ENCODE measurements at regions not wholly inside any gene's neighbourhood (a gene's known extent, or its start where the extent isn't known, plus 50 kb on each side); places are given as distances from the start of the nearest gene placed in this dataset.

DNA sequence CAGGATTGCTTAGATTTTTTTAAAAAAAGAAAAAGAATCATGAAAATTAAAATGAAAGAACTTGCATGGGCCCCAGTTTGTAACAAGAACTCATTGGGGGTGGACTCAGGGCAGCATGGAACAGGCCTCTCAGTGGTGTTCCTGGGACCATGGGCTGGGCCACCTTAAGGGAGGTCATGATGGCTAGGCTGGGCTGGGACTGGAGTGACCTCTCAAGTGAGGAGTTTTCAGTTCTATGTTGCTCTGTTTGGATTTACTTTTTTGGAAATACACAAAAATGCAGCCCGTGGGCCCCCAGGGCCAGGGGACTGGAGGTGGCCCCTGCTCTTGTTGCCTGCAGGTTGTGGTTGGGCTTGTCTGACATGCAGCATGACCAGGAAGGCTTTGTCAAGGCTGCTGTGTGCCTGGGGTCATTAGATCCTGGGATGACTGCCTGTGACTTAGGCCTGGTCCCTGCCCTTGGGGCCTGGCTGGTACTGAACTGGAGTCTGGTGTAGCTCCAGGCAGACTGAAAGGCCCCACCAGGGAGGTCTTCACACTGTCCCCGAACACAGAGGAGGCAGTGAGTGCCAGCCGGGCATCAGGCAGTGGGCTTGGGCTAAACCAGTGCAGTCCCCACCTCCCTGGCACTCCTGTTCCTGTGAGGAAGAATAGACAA is 115.6 kb downstream of the GLI2 start:
- H3K9ac ChIP-seq (ENCODE audit: low read length) = no peak overlapping the region
- H3K27ac Mint-ChIP-seq = no peak overlapping the region

DNA sequence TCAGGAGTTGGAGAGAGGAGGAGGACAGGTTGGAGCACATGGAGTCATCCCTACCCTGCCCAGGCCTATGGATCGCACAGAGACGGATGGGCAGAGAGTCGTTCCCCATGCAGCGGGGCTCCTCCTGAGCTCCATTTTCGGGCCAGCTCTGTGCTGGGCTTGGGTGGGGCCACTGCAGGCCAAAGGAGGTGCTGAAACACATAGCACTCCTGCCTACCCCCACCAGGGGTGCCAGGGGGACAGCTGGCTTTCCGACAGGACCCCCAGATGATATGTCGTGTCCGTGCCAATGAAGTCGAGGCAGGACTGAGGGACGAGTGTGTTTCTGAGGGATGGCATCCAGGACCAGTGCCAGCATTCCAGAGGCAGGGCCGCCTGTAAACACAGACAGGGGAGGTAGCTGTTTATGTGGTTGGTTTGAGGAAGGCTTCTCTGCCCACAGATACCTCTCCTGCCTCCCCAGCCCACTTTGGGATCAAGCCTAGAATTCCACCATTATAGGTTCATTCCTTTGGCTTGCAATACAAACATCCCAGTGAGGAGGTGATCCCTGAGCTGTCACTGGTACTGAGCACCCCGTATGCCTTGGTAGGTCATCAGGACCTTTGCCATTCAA is 116.6 kb downstream of the GLI2 start:
- no peak overlapping the region for H3K27ac Mint-ChIP-seq
- H3K9me3 Mint-ChIP-seq (ENCODE audit: insufficient read depth) = peaks cover 8% of the 10 kb centered on the region
- Histone ChIP-seq H3K4me1 (ENCODE audit: control insufficient read depth in 2 of 2, insufficient read depth in 2 of 2, low read length in 2 of 2) (no peaks in the 10 kb centered on the region), H4K20me1 (ENCODE audit: control insufficient read depth, insufficient read depth, low read length, poor library complexity, severe bottlenecking) (no peaks in the 10 kb centered on the region), H3K27me3 (replicated peaks in 1 of 4; ENCODE audit: control extremely low read depth in 1 of 4, control insufficient read depth in 3 of 4, insufficient read depth in 4 of 4, low read length in 3 of 4) (no peaks in the 10 kb centered on the region), H3K9ac (ENCODE audit: low read length) (no peak overlapping the region), H3K4me3 (ENCODE audit: control extremely low read depth in 1 of 5, extremely low read depth in 1 of 5, insufficient read depth in 1 of 5, low read depth in 2 of 5, low read length in 4 of 5) (no peak overlapping the region), H3K79me2 (ENCODE audit: control insufficient read depth, insufficient read depth, low read length) (no peaks in the 10 kb centered on the region), H3K36me3 (replicated peaks in 1 of 2; ENCODE audit: control extremely low read depth in 1 of 2, control insufficient read depth in 1 of 2, extremely low read depth in 1 of 2, insufficient read depth in 2 of 2, low read length in 1 of 2) (no peaks in the 10 kb centered on the region), H3K4me2 (replicated peaks; ENCODE audit: low read depth, low read length, poor library complexity, severe bottlenecking) (no peak overlapping the region), H2AFZ (ENCODE audit: insufficient read depth, low read depth, low read length, poor library complexity, severe bottlenecking) (no peak overlapping the region), H3K9me3 (ENCODE audit: control extremely low read depth in 1 of 3, control insufficient read depth in 2 of 3, insufficient read depth in 1 of 3, low read length in 2 of 3) (peaks cover 0 to 20% (median 7%) of the 10 kb centered on the region in 3 donors), H3K27ac (ENCODE audit: low read length in 2 of 2) (no peak overlapping the region)
- DNase-seq = no peak
- H3K4me3 Mint-ChIP-seq = no peak overlapping the region
- ChIA-PET CTCF (no interaction called here), POLR2A (no interaction called here)
- H3K4me1 Mint-ChIP-seq = no peaks in the 10 kb centered on the region
- no peaks in the 10 kb centered on the region for H3K27me3 Mint-ChIP-seq
- intact Hi-C loops (cut with micrococcal nuclease) = no loop called here
- TF ChIP-seq, protein P1, sequence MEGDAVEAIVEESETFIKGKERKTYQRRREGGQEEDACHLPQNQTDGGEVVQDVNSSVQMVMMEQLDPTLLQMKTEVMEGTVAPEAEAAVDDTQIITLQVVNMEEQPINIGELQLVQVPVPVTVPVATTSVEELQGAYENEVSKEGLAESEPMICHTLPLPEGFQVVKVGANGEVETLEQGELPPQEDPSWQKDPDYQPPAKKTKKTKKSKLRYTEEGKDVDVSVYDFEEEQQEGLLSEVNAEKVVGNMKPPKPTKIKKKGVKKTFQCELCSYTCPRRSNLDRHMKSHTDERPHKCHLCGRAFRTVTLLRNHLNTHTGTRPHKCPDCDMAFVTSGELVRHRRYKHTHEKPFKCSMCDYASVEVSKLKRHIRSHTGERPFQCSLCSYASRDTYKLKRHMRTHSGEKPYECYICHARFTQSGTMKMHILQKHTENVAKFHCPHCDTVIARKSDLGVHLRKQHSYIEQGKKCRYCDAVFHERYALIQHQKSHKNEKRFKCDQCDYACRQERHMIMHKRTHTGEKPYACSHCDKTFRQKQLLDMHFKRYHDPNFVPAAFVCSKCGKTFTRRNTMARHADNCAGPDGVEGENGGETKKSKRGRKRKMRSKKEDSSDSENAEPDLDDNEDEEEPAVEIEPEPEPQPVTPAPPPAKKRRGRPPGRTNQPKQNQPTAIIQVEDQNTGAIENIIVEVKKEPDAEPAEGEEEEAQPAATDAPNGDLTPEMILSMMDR (IDR thresholded peaks at IDR 0.05) = no peak
- no peak for TF ChIP-seq EZH2 (IDR thresholded peaks at IDR 0.05; ENCODE audit: borderline replicate concordance, insufficient read depth, low read depth, low read length, poor library complexity, severe bottlenecking)
- no peak for ATAC-seq (ENCODE audit: low read depth)
- 92% methylated on average over 10 of the region's 12 CpGs for WGBS (ENCODE audit: insufficient coverage)

More for the DNA sequence above, 115.6 kb downstream of the GLI2 start:
- Histone ChIP-seq H3K4me3 (ENCODE audit: control extremely low read depth in 1 of 5, extremely low read depth in 1 of 5, insufficient read depth in 1 of 5, low read depth in 2 of 5, low read length in 4 of 5) (no peak overlapping the region), H3K79me2 (ENCODE audit: control insufficient read depth, insufficient read depth, low read length) (no peaks in the 10 kb centered on the region), H3K36me3 (replicated peaks in 1 of 2; ENCODE audit: control extremely low read depth in 1 of 2, control insufficient read depth in 1 of 2, extremely low read depth in 1 of 2, insufficient read depth in 2 of 2, low read length in 1 of 2) (no peaks in the 10 kb centered on the region), H3K9me3 (ENCODE audit: control extremely low read depth in 1 of 3, control insufficient read depth in 2 of 3, insufficient read depth in 1 of 3, low read length in 2 of 3) (peaks cover 0 to 26% (median 7%) of the 10 kb centered on the region in 3 donors), H4K20me1 (ENCODE audit: control insufficient read depth, insufficient read depth, low read length, poor library complexity, severe bottlenecking) (no peaks in the 10 kb centered on the region), H3K27ac (ENCODE audit: low read length in 2 of 2) (no peak overlapping the region), H3K4me1 (ENCODE audit: control insufficient read depth in 2 of 2, insufficient read depth in 2 of 2, low read length in 2 of 2) (no peaks in the 10 kb centered on the region), H3K4me2 (replicated peaks; ENCODE audit: low read depth, low read length, poor library complexity, severe bottlenecking) (no peak overlapping the region), H3K27me3 (replicated peaks in 1 of 4; ENCODE audit: control extremely low read depth in 1 of 4, control insufficient read depth in 3 of 4, insufficient read depth in 4 of 4, low read length in 3 of 4) (no peaks in the 10 kb centered on the region), H2AFZ (ENCODE audit: insufficient read depth, low read depth, low read length, poor library complexity, severe bottlenecking) (no peak overlapping the region)
- H3K4me3 Mint-ChIP-seq = no peak overlapping the region
- ATAC-seq (ENCODE audit: low read depth) (no peak), DNase-seq (no peak)
- ChIA-PET POLR2A (no interaction called here), CTCF (no interaction called here)
- 82% methylated on average over 2 of the region's 3 CpGs for WGBS (ENCODE audit: insufficient coverage)
- no peaks in the 10 kb centered on the region for H3K27me3 Mint-ChIP-seq
- intact Hi-C loops (cut with micrococcal nuclease) = no loop called here
- peaks cover 8% of the 10 kb centered on the region for H3K9me3 Mint-ChIP-seq (ENCODE audit: insufficient read depth)
- TF ChIP-seq, protein P1 (IDR thresholded peaks at IDR 0.05) = no peak
- no peak for TF ChIP-seq EZH2 (IDR thresholded peaks at IDR 0.05; ENCODE audit: borderline replicate concordance, insufficient read depth, low read depth, low read length, poor library complexity, severe bottlenecking)
- no peaks in the 10 kb centered on the region for H3K4me1 Mint-ChIP-seq

Data from B cell (primary cell).